H9 (cell line): ENCODE measurements at regions not wholly inside any gene's neighbourhood (a gene's known extent, or its start where the extent isn't known, plus 50 kb on each side); places are given as distances from the start of the nearest gene placed in this dataset.

Experiments
- DNase-seq: peaks from one replicate; pipeline ENCODE4 v3.0.0-alpha.2; 2017
- H2AFZ ChIP-seq: one replicate; pipeline ENCODE4 v1.6.1; 2013; ENCODE audit warnings: mild to moderate bottlenecking, low read length, control low read depth, moderate library complexity
- H2AK5ac ChIP-seq: 2 replicates; pipeline ENCODE4 v1.6.1; 2013; ENCODE audit warnings: low read length, control low read depth, mixed read lengths; ENCODE audit not compliant: insufficient read length
- H2BK120ac ChIP-seq: one replicate; pipeline ENCODE4 v1.6.1; 2013; ENCODE audit warnings: low read depth, mild to moderate bottlenecking, low read length, control low read depth, inconsistent platforms; ENCODE audit not compliant: poor library complexity, severe bottlenecking
- H2BK12ac ChIP-seq: 2 replicates; pipeline ENCODE4 v1.6.1; 2013; ENCODE audit warnings: low read length, control low read depth, mixed read lengths, low read depth; ENCODE audit not compliant: insufficient read length
- H2BK15ac ChIP-seq: 2 replicates; pipeline ENCODE4 v1.6.1; 2013; ENCODE audit warnings: low read depth, low read length, control low read depth
- H2BK20ac ChIP-seq: one replicate; pipeline ENCODE4 v1.6.1; 2013; ENCODE audit warnings: low read depth, mild to moderate bottlenecking, low read length, control low read depth, inconsistent platforms; ENCODE audit not compliant: poor library complexity, severe bottlenecking
- H2BK5ac ChIP-seq: 2 replicates; pipeline ENCODE4 v1.6.1; 2013; ENCODE audit warnings: low read length, control low read depth, mixed read lengths; ENCODE audit not compliant: insufficient read length
- H3K14ac ChIP-seq: 2 replicates; pipeline ENCODE4 v1.6.1; 2013; ENCODE audit warnings: low read length, control low read depth; ENCODE audit not compliant: insufficient read depth
- H3K18ac ChIP-seq: 2 replicates; pipeline ENCODE4 v1.6.1; 2013; ENCODE audit warnings: low read depth, mild to moderate bottlenecking, mixed read lengths, low read length, control low read depth; ENCODE audit not compliant: insufficient read length
- H3K23ac ChIP-seq: 2 replicates; pipeline ENCODE4 v1.6.1; 2013; ENCODE audit warnings: low read length, control low read depth, mixed read lengths, low read depth; ENCODE audit not compliant: insufficient read length
- H3K23me2 ChIP-seq: 2 replicates; pipeline ENCODE4 v1.6.1; 2013; ENCODE audit warnings: low read depth, mild to moderate bottlenecking, mixed read lengths, low read length, control low read depth; ENCODE audit not compliant: insufficient read length, poor library complexity, severe bottlenecking
- H3K27ac ChIP-seq: 2 replicates; pipeline ENCODE4 v1.5.1; 2013; ENCODE audit warnings: low read length, control low read depth, mixed read lengths, low read depth; ENCODE audit not compliant: insufficient read length
- H3K27me3 ChIP-seq: 2 replicates; pipeline ENCODE4 v1.6.1; 2013; ENCODE audit warnings: low read length, control low read depth, inconsistent platforms; ENCODE audit not compliant: insufficient read depth
- H3K4ac ChIP-seq: 2 replicates; pipeline ENCODE4 v1.6.1; 2013; ENCODE audit warnings: low read depth, mild to moderate bottlenecking, control low read depth, inconsistent platforms, low read length, moderate library complexity
- H3K4me1 ChIP-seq: 2 replicates; pipeline ENCODE4 v1.6.1; 2013; ENCODE audit warnings: low read length, control low read depth, inconsistent platforms; ENCODE audit not compliant: insufficient read depth
- H3K4me2 ChIP-seq: 2 replicates; pipeline ENCODE4 v1.6.1; 2013; ENCODE audit warnings: low read length, control low read depth, mixed read lengths; ENCODE audit not compliant: insufficient read length, insufficient read depth
- H3K56ac ChIP-seq: 2 replicates; pipeline ENCODE4 v1.6.1; 2013; ENCODE audit warnings: low read depth, mild to moderate bottlenecking, mixed read lengths, low read length, control low read depth; ENCODE audit not compliant: insufficient read length
- H3K79me1 ChIP-seq: 2 replicates; pipeline ENCODE4 v1.6.1; 2013; ENCODE audit warnings: low read depth, mild to moderate bottlenecking, moderate library complexity, low read length, control low read depth, inconsistent platforms; ENCODE audit not compliant: insufficient read depth, poor library complexity, severe bottlenecking
- H3K79me2 ChIP-seq: 2 replicates; pipeline ENCODE4 v1.6.1; 2013; ENCODE audit warnings: low read length, control low read depth, inconsistent platforms; ENCODE audit not compliant: insufficient read depth
- H3K9ac ChIP-seq: 2 replicates; pipeline ENCODE4 v1.6.1; 2013; ENCODE audit warnings: low read length, control low read depth, mixed read lengths; ENCODE audit not compliant: insufficient read length; ENCODE audit errors: extremely low read depth
- H3K9me3 ChIP-seq: one replicate; pipeline ENCODE4 v1.6.1; 2013; ENCODE audit warnings: low read depth, low read length, inconsistent platforms; ENCODE audit not compliant: control insufficient read depth
- H3T11ph ChIP-seq: one replicate; pipeline ENCODE4 v1.6.1; 2013; ENCODE audit warnings: mild to moderate bottlenecking, low read length, control low read depth, inconsistent platforms
- H4K20me1 ChIP-seq: one replicate; pipeline ENCODE4 v1.6.1; 2013; ENCODE audit not compliant: control insufficient read depth, insufficient read length, insufficient read depth
- H4K5ac ChIP-seq: 2 replicates; pipeline ENCODE4 v1.6.1; 2013; ENCODE audit warnings: low read depth, mild to moderate bottlenecking, mixed read lengths, low read length, control low read depth; ENCODE audit not compliant: insufficient read length
- H4K8ac ChIP-seq: replicated peaks from 2 replicates; pipeline ENCODE4 v1.6.1; 2013; ENCODE audit warnings: low read length, control low read depth, mixed read lengths, low read depth; ENCODE audit not compliant: insufficient read length
- H4K91ac ChIP-seq: 2 replicates; pipeline ENCODE4 v1.6.1; 2013; ENCODE audit warnings: low read depth, mild to moderate bottlenecking, moderate library complexity, mixed read lengths, low read length, control low read depth; ENCODE audit not compliant: insufficient read length
- H3K27ac Mint-ChIP-seq, 3 experiments: 2 replicates in 2 of 3; 3 replicates in 1 of 3; pipeline ENCODE4 v1.8.0; 2020 to 2021; ENCODE audit warnings: mixed read lengths in 3 of 3, mild to moderate bottlenecking in 1 of 3, moderate library complexity in 1 of 3
- H3K27me3 Mint-ChIP-seq: 2 replicates; pipeline ENCODE4 v1.8.0; 2021; ENCODE audit warnings: low read depth, mild to moderate bottlenecking, moderate library complexity, mixed read lengths
- H3K36me3 Mint-ChIP-seq, 3 experiments: 2 replicates in 2 of 3; 3 replicates in 1 of 3; pipeline ENCODE4 v1.8.0; 2020 to 2021; ENCODE audit warnings: low read depth in 3 of 3, mixed read lengths in 3 of 3; ENCODE audit not compliant: insufficient read depth in 1 of 3
- H3K4me1 Mint-ChIP-seq, 2 experiments: 2 replicates each; pipeline ENCODE4 v1.8.0; 2020; ENCODE audit warnings: mixed read lengths in 2 of 2
- H3K4me3 Mint-ChIP-seq, 2 experiments: 2 replicates in 1 of 2; 3 replicates in 1 of 2; pipeline ENCODE4 v1.8.0; 2020 to 2021; ENCODE audit warnings: mild to moderate bottlenecking in 2 of 2, mixed read lengths in 2 of 2, moderate library complexity in 1 of 2
- H3K9me3 Mint-ChIP-seq, 2 experiments: 2 replicates in 1 of 2; 3 replicates in 1 of 2; pipeline ENCODE4 v1.8.0; 2020; ENCODE audit warnings: mild to moderate bottlenecking in 2 of 2, mixed read lengths in 2 of 2, moderate library complexity in 1 of 2
- WGBS: extraction: QIAGEN DNeasy Blood & Tissue Kit; methylation state at CpG from one replicate; pipeline ENCODE4 v1.1.7; 2013; ENCODE audit warnings: missing lambda C conversion rate, low lambda C conversion rate, mixed read lengths; ENCODE audit not compliant: insufficient read length; ENCODE audit errors: extremely low coverage; 5-methylcytosine and 5-hydroxymethylcytosine counted together
- TF ChIP-seq, protein P1 (sequence below): fragments of 200-600 bp; sonication (generic); conservative IDR thresholded peaks from 3 replicates; pipeline ENCODE4 v1.8.0; 2021; ENCODE audit warnings: antibody characterized with exemption, mild to moderate bottlenecking

DNA sequence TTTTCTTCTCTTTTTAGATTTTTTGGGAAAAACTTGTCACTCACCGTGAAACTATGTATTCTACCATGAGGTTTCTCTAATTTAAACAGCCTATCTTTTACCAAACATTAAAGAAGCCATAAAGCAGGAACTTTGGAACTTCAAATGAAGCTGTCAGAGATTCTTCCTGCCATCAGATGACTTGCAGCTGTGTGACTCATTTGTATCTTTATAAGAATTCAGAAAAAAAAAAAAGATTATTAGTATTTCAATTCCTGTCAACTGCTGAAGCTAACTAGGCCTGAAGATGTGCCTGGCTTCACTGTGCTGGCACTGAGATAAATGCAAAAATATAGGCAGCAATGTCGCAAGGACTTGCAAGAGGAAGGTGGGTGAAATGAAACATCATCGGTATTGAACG, 1399.1 kb upstream of the PIK3C3 start:
- Histone ChIP-seq H2BK20ac (no peak overlapping the region), H4K20me1 (no peaks in the 10 kb centered on the region), H3K27ac (no peak overlapping the region), H3K4me1 (no peaks in the 10 kb centered on the region), H4K5ac (no peak overlapping the region), H3K23me2 (no peaks in the 10 kb centered on the region), H3K79me1 (no peaks in the 10 kb centered on the region), H3K4me2 (no peak overlapping the region), H4K91ac (no peak overlapping the region), H3T11ph (no peak overlapping the region), H3K79me2 (no peaks in the 10 kb centered on the region), H4K8ac (no peak overlapping the region), H3K9ac (no peak overlapping the region), H3K56ac (no peak overlapping the region), H3K27me3 (no peaks in the 10 kb centered on the region), H3K14ac (no peak overlapping the region), H3K4ac (no peak overlapping the region), H2AK5ac (no peak overlapping the region), H3K18ac (no peak overlapping the region), H2BK5ac (no peak overlapping the region), H3K9me3 (no peaks in the 10 kb centered on the region), H2BK12ac (no peak overlapping the region), H2BK120ac (no peak overlapping the region), H2AFZ (no peak overlapping the region), H3K23ac (no peak overlapping the region), H2BK15ac (no peak overlapping the region)
- no peak overlapping the region for H3K4me3 Mint-ChIP-seq
- WGBS = no CpG with 5 or more reads among the region's 4 CpGs
- DNase-seq = no peak
- peaks cover 9 to 11% of the 10 kb centered on the region in 2 experiments for H3K4me1 Mint-ChIP-seq
- H3K27me3 Mint-ChIP-seq = no peaks in the 10 kb centered on the region
- no peaks in the 10 kb centered on the region for H3K9me3 Mint-ChIP-seq
- no peaks in the 10 kb centered on the region for H3K36me3 Mint-ChIP-seq
- H3K27ac Mint-ChIP-seq = no peak overlapping the region
- TF ChIP-seq, protein P1, sequence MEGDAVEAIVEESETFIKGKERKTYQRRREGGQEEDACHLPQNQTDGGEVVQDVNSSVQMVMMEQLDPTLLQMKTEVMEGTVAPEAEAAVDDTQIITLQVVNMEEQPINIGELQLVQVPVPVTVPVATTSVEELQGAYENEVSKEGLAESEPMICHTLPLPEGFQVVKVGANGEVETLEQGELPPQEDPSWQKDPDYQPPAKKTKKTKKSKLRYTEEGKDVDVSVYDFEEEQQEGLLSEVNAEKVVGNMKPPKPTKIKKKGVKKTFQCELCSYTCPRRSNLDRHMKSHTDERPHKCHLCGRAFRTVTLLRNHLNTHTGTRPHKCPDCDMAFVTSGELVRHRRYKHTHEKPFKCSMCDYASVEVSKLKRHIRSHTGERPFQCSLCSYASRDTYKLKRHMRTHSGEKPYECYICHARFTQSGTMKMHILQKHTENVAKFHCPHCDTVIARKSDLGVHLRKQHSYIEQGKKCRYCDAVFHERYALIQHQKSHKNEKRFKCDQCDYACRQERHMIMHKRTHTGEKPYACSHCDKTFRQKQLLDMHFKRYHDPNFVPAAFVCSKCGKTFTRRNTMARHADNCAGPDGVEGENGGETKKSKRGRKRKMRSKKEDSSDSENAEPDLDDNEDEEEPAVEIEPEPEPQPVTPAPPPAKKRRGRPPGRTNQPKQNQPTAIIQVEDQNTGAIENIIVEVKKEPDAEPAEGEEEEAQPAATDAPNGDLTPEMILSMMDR = no peak
